Kidney (tissue), 13 donors: ENCODE measurements at regions not wholly inside any gene's neighbourhood (a gene's known extent, or its start where the extent isn't known, plus 50 kb on each side); places are given as distances from the start of the nearest gene placed in this dataset.

Experiments
- DNase-seq, 5 donors: peaks; one replicate each; pipeline ENCODE4 v3.0.0-alpha.2; 2013 to 2020
- FAIRE-seq: peaks from 2 replicates; lab custom pipeline; 2012; peaks lifted over from hg19 to GRCh38; lab: Jason Lieb, UNC
- H3K27ac ChIP-seq, 2 donors: one replicate each; pipeline ENCODE4 v1.7.0; 2013; ENCODE audit warnings: low read depth in 2 of 2, low read length in 2 of 2, inconsistent platforms in 1 of 2
- H3K27me3 ChIP-seq: one replicate; pipeline ENCODE4 v1.7.1; 2013; ENCODE audit warnings: low read length, inconsistent platforms; ENCODE audit not compliant: control insufficient read depth, insufficient read depth
- H3K36me3 ChIP-seq, 3 donors: one replicate each; pipeline versions ENCODE4 v1.7.0 to v1.7.1; 2013; ENCODE audit warnings: low read length in 3 of 3, control low read depth in 1 of 3, inconsistent platforms in 1 of 3; ENCODE audit not compliant: insufficient read depth in 3 of 3, control insufficient read depth in 2 of 3
- H3K4me1 ChIP-seq, 3 donors: one replicate each; pipeline versions ENCODE4 v1.7.0 to v1.7.1; 2013; ENCODE audit warnings: low read length in 3 of 3, inconsistent platforms in 1 of 3, low read depth in 1 of 3; ENCODE audit not compliant: control insufficient read depth in 2 of 3, insufficient read depth in 2 of 3
- H3K4me3 ChIP-seq, 3 donors: one replicate each; pipeline versions ENCODE4 v1.7.0 to v1.8.1; 2013; ENCODE audit warnings: low read length in 3 of 3, control low read depth in 1 of 3, inconsistent platforms in 1 of 3
- H3K9ac ChIP-seq, 3 donors: one replicate each; pipeline versions ENCODE4 v1.7.0 to v1.7.1; 2013; ENCODE audit warnings: low read length in 3 of 3, control low read depth in 1 of 3, inconsistent platforms in 1 of 3
- H3K9me3 ChIP-seq, 3 donors: one replicate each; pipeline versions ENCODE4 v1.7.0 to v1.7.1; 2013; ENCODE audit warnings: low read length in 3 of 3, control low read depth in 1 of 3, inconsistent platforms in 1 of 3; ENCODE audit not compliant: control insufficient read depth in 2 of 3, insufficient read depth in 1 of 3
- intact Hi-C: fragments of 100-400 bp; cut with DNase I; formaldehyde crosslinking; loops from one replicate; pipeline ENCODE4 v1.11.1; 2022
- TF ChIP-seq, protein P1 (sequence below): IDR thresholded peaks from 3 replicates; pipeline ENCODE4 v1.5.1; 2012; ENCODE audit warnings: mild to moderate bottlenecking, moderate library complexity, borderline replicate concordance; ENCODE audit not compliant: insufficient read depth; ENCODE audit errors: extremely low read depth
- donor health status: control.
- donor health status: control.
- donor health status: control.
- donor health status: control.
- donor health status: control.
- donor health status: DM: yes; HTN: yes; CAD: no.
- donor health status: Normal renal cell carcinoma (clear cell type).

- intact Hi-C loops, result no loop called here
- no peaks in the 10 kb centered on the region for H3K36me3 ChIP-seq
- H3K9me3 ChIP-seq, result no peaks in the 10 kb centered on the region
- peaks cover 0 to 16% (median 14%) of the 10 kb centered on the region in 3 donors for H3K4me1 ChIP-seq
- no peak overlapping the region for H3K27ac ChIP-seq
- DNase-seq (peak in 1 of 5 donors; percentile 16), FAIRE-seq (no peak)
- TF ChIP-seq, protein P1, sequence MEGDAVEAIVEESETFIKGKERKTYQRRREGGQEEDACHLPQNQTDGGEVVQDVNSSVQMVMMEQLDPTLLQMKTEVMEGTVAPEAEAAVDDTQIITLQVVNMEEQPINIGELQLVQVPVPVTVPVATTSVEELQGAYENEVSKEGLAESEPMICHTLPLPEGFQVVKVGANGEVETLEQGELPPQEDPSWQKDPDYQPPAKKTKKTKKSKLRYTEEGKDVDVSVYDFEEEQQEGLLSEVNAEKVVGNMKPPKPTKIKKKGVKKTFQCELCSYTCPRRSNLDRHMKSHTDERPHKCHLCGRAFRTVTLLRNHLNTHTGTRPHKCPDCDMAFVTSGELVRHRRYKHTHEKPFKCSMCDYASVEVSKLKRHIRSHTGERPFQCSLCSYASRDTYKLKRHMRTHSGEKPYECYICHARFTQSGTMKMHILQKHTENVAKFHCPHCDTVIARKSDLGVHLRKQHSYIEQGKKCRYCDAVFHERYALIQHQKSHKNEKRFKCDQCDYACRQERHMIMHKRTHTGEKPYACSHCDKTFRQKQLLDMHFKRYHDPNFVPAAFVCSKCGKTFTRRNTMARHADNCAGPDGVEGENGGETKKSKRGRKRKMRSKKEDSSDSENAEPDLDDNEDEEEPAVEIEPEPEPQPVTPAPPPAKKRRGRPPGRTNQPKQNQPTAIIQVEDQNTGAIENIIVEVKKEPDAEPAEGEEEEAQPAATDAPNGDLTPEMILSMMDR, result no peak
- no peaks in the 10 kb centered on the region for H3K27me3 ChIP-seq
- no peak overlapping the region for H3K9ac ChIP-seq
- no peak overlapping the region for H3K4me3 ChIP-seq
Measured at GRCh38 chr10:78305311-78305710, 271.6 kb downstream of the RPS24 start.

DNA sequence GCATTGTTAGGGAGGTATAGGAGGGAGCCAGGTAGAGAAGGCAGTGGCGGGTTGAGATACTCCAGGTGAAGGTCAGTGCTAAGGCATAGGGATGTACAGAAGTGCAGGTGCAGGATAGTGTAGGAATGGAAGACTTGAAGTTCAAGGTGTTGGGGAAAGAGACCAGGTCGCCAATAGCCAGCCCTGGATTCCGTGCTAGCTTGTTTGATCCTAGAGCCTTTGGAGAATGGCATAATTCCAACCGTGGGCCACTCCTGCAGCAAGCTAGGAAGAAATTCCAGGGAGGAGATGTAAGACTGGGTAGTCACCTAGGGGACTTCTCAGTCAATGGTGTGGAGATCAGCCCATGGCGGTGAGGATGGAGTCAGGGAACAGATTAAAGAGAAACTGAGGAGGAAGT, 272.7 kb downstream of the RPS24 start:
- Histone ChIP-seq H3K4me1 (peaks cover 0 to 16% (median 14%) of the 10 kb centered on the region in 3 donors), H3K9ac (no peak overlapping the region), H3K4me3 (no peak overlapping the region), H3K27ac (no peak overlapping the region), H3K27me3 (no peaks in the 10 kb centered on the region), H3K36me3 (no peaks in the 10 kb centered on the region), H3K9me3 (no peaks in the 10 kb centered on the region)
- TF ChIP-seq, protein P1, result no peak
- no peak for FAIRE-seq
- intact Hi-C loops, result no loop called here
- DNase-seq, result peak in 1 of 5 donors; percentile 11

GRCh38 chr10:78307576-78307975, 273.9 kb downstream of the RPS24 start:
- TF ChIP-seq, protein P1, result no peak
- no peak for FAIRE-seq
- H3K4me3 ChIP-seq, result no peak overlapping the region
- intact Hi-C loops, result no loop called here
- DNase-seq, result peak in 1 of 5 donors; percentile 5
- no peak overlapping the region for H3K9ac ChIP-seq
- H3K4me1 ChIP-seq, result peaks cover 0 to 8% (median 3%) of the 10 kb centered on the region in 3 donors
- no peaks in the 10 kb centered on the region for H3K9me3 ChIP-seq
- H3K27ac ChIP-seq, result no peak overlapping the region
- H3K27me3 ChIP-seq, result no peaks in the 10 kb centered on the region
- H3K36me3 ChIP-seq, result no peaks in the 10 kb centered on the region
